ENCODE measurements at regions not wholly inside any gene's neighbourhood (a gene's known extent, or its start where the extent isn't known, plus 50 kb on each side); places are given as distances from the start of the nearest gene placed in this dataset.
"Not testable (repeated sequence)": the region's sequence is repeated elsewhere in the genome, so short reads cannot be mapped to it uniquely, and the experiment has no call there.

DNA sequence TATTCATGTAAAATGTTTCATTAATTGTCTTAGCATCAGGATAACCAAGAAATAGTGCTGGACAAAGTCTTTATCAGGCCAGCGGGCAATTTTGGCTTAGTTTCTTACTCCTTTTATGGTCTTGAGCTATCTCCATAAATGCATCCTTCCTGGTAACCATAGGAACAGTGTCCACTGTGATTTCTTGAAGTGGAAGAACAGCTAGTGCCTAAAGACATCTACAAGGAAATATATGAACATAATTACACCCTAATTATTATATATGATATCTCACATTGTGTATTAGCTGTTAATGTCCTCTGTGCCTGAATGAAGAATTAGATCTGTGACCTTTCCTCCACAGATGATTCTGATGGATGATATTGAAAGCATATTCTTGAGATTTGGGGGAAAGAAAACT is 286.7 kb upstream of the ATXN7L3B start:
- TF ChIP-seq CTCF (IDR thresholded peaks at IDR 0.05; ENCODE audit: low read depth, low read length): no peak
- Histone ChIP-seq H3K27me3 (ENCODE audit: insufficient read depth, low read depth, severe bottlenecking) (no peaks in the 10 kb centered on the region), H3K9me3 (ENCODE audit: severe bottlenecking) (no peaks in the 10 kb centered on the region), H3K36me3 (no peaks in the 10 kb centered on the region), H3K27ac (no peak overlapping the region), H3K4me3 (ENCODE audit: low read depth, low read length) (no peak overlapping the region)
- DNase-seq: no peak

DNA sequence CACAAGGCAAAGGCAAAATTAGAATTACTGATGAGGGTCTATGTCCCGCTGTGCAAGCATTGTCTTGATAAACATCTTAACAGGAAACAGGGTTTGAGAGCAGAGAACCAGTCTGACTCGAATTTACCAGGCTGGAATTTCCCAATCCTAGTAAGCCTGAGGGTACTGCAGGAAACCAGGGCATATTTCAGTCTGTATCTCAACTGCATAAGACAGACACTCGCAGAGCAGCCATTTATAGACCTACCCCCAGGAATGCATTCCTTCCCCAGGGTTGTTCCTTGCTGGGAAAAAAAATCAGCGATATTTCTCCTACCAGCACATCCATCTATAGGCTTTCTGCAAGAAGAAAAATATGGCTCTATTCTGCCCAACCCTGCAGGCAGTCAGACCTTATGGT is 283.8 kb upstream of the ATXN7L3B start:
- H3K27ac ChIP-seq; H3K4me3 ChIP-seq (ENCODE audit: low read depth, low read length); DNase-seq; H3K9me3 ChIP-seq (ENCODE audit: severe bottlenecking); H3K36me3 ChIP-seq; H3K27me3 ChIP-seq (ENCODE audit: insufficient read depth, low read depth, severe bottlenecking): not testable (repeated sequence)

- TF ChIP-seq CTCF (IDR thresholded peaks at IDR 0.05; ENCODE audit: low read depth, low read length): no peak
- H3K9me3 ChIP-seq (ENCODE audit: severe bottlenecking): no peaks in the 10 kb centered on the region
Measured at GRCh38 chr12:74254784-74255183, 282.9 kb upstream of the ATXN7L3B start.

GRCh38 chr12:74259199-74259598 is 278.4 kb upstream of the ATXN7L3B start:
- H3K36me3 ChIP-seq: no peaks in the 10 kb centered on the region

More at GRCh38 chr12:74254784-74255183, 282.9 kb upstream of the ATXN7L3B start:
- no peaks in the 10 kb centered on the region for H3K36me3 ChIP-seq
- no peaks in the 10 kb centered on the region for H3K27me3 ChIP-seq (ENCODE audit: insufficient read depth, low read depth, severe bottlenecking)
- H3K4me3 ChIP-seq (ENCODE audit: low read depth, low read length): no peak overlapping the region
- no peak for DNase-seq
- H3K27ac ChIP-seq: no peak overlapping the region

DNA sequence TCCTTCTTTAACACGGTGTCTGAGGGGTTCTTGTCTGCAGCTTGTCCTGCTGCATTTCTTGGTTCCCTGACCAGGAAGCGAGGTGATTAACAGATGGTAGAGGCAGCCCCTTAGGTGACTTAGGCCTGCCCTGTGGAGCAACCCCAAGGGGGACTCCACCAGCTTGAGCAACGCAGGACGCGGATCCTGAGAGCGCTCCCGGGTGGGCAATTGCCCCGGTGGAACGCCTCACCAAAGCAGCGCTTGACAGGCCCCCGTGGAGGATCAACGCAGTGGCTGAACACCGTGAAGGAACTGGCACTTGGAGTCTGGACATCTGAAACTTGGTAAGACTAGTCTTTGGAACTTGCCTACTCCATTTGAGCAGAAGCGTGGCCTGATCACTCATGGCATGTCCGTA is 272.9 kb upstream of the ATXN7L3B start:
- Histone ChIP-seq H3K27ac (no peak overlapping the region), H3K36me3 (no peaks in the 10 kb centered on the region), H3K4me3 (ENCODE audit: low read depth, low read length) (no peak overlapping the region), H3K27me3 (ENCODE audit: insufficient read depth, low read depth, severe bottlenecking) (no peaks in the 10 kb centered on the region), H3K9me3 (ENCODE audit: severe bottlenecking) (no peaks in the 10 kb centered on the region)
- TF ChIP-seq CTCF (IDR thresholded peaks at IDR 0.05; ENCODE audit: low read depth, low read length): no peak
- no peak for DNase-seq

More at GRCh38 chr12:74259199-74259598, 278.4 kb upstream of the ATXN7L3B start:
- Histone ChIP-seq H3K9me3 (ENCODE audit: severe bottlenecking) (no peaks in the 10 kb centered on the region), H3K27me3 (ENCODE audit: insufficient read depth, low read depth, severe bottlenecking) (no peaks in the 10 kb centered on the region), H3K4me3 (ENCODE audit: low read depth, low read length) (no peak overlapping the region), H3K27ac (no peak overlapping the region)
- no peak for TF ChIP-seq CTCF (IDR thresholded peaks at IDR 0.05; ENCODE audit: low read depth, low read length)
- DNase-seq: no peak

DNA sequence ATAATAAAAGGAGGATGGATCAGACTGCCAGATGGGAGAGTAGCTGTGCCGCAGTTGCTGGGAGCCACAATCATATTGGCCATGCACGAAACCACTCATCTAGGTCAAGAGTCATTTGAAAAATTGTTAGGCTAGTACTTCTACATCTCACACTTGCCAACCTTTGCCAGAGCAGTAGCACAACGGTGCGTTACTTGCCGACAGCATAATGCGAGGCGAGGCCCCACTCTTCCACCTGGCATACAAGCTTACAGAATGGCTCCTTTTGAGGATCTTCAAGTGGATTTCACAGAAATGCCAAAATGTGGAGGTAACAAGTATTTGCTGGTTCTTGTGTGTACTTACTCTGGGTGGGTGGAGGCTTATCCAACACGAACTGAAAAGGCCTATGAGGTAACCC is 268.3 kb upstream of the ATXN7L3B start:
- not testable (repeated sequence) for H3K27ac ChIP-seq; H3K36me3 ChIP-seq; DNase-seq; H3K4me3 ChIP-seq (ENCODE audit: low read depth, low read length); H3K27me3 ChIP-seq (ENCODE audit: insufficient read depth, low read depth, severe bottlenecking); H3K9me3 ChIP-seq (ENCODE audit: severe bottlenecking)

DNA sequence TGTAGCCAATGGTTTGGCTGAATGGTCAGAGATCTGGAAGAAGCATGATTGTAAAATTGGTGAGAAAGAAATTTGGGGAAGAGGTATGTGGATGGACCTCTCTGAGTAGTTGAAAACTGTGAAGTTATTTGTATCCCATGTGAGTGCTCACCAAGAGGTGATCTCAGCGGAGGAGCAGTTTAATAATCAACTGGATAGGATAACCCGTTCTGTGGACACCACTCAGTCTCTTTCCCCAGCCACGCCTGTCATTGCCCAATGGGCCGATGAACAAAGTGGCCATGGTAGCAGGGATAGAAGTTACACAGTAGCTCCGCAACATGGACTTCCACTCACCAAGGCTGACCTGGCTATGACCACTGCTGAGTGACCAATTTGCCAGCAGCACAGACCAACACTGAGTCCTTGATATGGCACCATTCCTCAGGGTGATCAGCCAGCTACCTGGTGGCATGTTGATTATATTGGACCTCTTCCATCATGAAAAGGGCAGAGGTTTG is 257.4 kb upstream of the ATXN7L3B start:
- no peak overlapping the region for H3K27ac ChIP-seq
- no peak for TF ChIP-seq CTCF (IDR thresholded peaks at IDR 0.05; ENCODE audit: low read depth, low read length)
- no peak overlapping the region for H3K4me3 ChIP-seq (ENCODE audit: low read depth, low read length)
- H3K27me3 ChIP-seq (ENCODE audit: insufficient read depth, low read depth, severe bottlenecking): no peaks in the 10 kb centered on the region
- H3K9me3 ChIP-seq (ENCODE audit: severe bottlenecking): peaks cover 3% of the 10 kb centered on the region
- H3K36me3 ChIP-seq: no peaks in the 10 kb centered on the region
- DNase-seq: no peak

- DNase-seq; H3K27ac ChIP-seq; H3K9me3 ChIP-seq (ENCODE audit: severe bottlenecking); H3K27me3 ChIP-seq (ENCODE audit: insufficient read depth, low read depth, severe bottlenecking); H3K4me3 ChIP-seq (ENCODE audit: low read depth, low read length); H3K36me3 ChIP-seq: not testable (repeated sequence)
Measured at GRCh38 chr12:74281401-74282180, 256.0 kb upstream of the ATXN7L3B start.

All from WERI-Rb-1 (cell line).